ENCODE measurements at regions not wholly inside any gene's neighbourhood (a gene's known extent, or its start where the extent isn't known, plus 50 kb on each side); places are given as distances from the start of the nearest gene placed in this dataset.

GRCh38 chr2:222761888-222762287 lies 90.4 kb downstream of the MOGAT1 start:
- H4K91ac ChIP-seq (ENCODE audit: insufficient read length, low read depth, low read length), result no peak overlapping the region
- H3T11ph ChIP-seq (ENCODE audit: low read length), result no peak overlapping the region
- H2BK120ac ChIP-seq (ENCODE audit: low read depth, low read length, poor library complexity, severe bottlenecking), result no peak overlapping the region
- H3K4ac ChIP-seq (ENCODE audit: low read depth, low read length), result no peak overlapping the region
- no peaks in the 10 kb centered on the region for H4K20me1 ChIP-seq (ENCODE audit: control insufficient read depth, insufficient read depth, insufficient read length)
- no peak overlapping the region for H3K23ac ChIP-seq (ENCODE audit: insufficient read length, low read depth, low read length)
- no peak overlapping the region for H3K9ac ChIP-seq (ENCODE audit: extremely low read depth, insufficient read length, low read length)
- Mint-ChIP-seq H3K4me1 (peaks cover 9 to 12% of the 10 kb centered on the region in 2 experiments; a peak in 2 of 4 replicates), H3K36me3 (ENCODE audit: insufficient read depth in 1 of 3, low read depth in 3 of 3) (0 out of 7 replicates have a peak, but pooled peaks cover 0 to 1% (median 0%) of the 10 kb centered on the region in 3 experiments), H3K27ac (no peak overlapping the region), H3K9me3 (no peaks in the 10 kb centered on the region; a peak in 1 of 5 replicates), H3K27me3 (ENCODE audit: low read depth) (no peaks in the 10 kb centered on the region), H3K4me3 (no peak overlapping the region)
- H3K23me2 ChIP-seq (ENCODE audit: insufficient read length, low read depth, low read length, poor library complexity, severe bottlenecking), result no peaks in the 10 kb centered on the region
- WGBS (ENCODE audit: extremely low coverage, insufficient read length, low lambda C conversion rate), result no CpG with 5 or more reads among the region's 3 CpGs
- no peaks in the 10 kb centered on the region for H3K79me2 ChIP-seq (ENCODE audit: insufficient read depth, low read length)
- H3K14ac ChIP-seq (ENCODE audit: insufficient read depth, low read length), result no peak overlapping the region
- H2AK5ac ChIP-seq (ENCODE audit: insufficient read length, low read length), result no peak overlapping the region
- H4K5ac ChIP-seq (ENCODE audit: insufficient read length, low read depth, low read length), result no peak overlapping the region
- no peak for DNase-seq
- no peak overlapping the region for H3K27ac ChIP-seq (ENCODE audit: insufficient read length, low read depth, low read length)
- H3K56ac ChIP-seq (ENCODE audit: insufficient read length, low read depth, low read length), result no peak overlapping the region
- TF ChIP-seq CTCF (conservative IDR thresholded peaks at IDR 0.05), result no peak
- no peaks in the 10 kb centered on the region for H3K9me3 ChIP-seq (ENCODE audit: control insufficient read depth, low read depth, low read length)
- no peak overlapping the region for H2BK15ac ChIP-seq (ENCODE audit: low read depth, low read length)
- no peak overlapping the region for H2BK5ac ChIP-seq (ENCODE audit: insufficient read length, low read length)
- no peaks in the 10 kb centered on the region for H3K27me3 ChIP-seq (ENCODE audit: insufficient read depth, low read length)
- no peak overlapping the region for H2BK12ac ChIP-seq (ENCODE audit: insufficient read length, low read depth, low read length)
- H2BK20ac ChIP-seq (ENCODE audit: low read depth, low read length, poor library complexity, severe bottlenecking), result no peak overlapping the region
- no peak overlapping the region for H4K8ac ChIP-seq (replicated peaks; ENCODE audit: insufficient read length, low read depth, low read length)
- no peak overlapping the region for H3K4me2 ChIP-seq (ENCODE audit: insufficient read depth, insufficient read length, low read length)
- no peaks in the 10 kb centered on the region for H3K79me1 ChIP-seq (ENCODE audit: insufficient read depth, low read depth, low read length, poor library complexity, severe bottlenecking)
- no peak overlapping the region for H2AFZ ChIP-seq (ENCODE audit: low read length)
- H3K18ac ChIP-seq (ENCODE audit: insufficient read length, low read depth, low read length), result no peak overlapping the region
- H3K4me1 ChIP-seq (ENCODE audit: insufficient read depth, low read length), result no peaks in the 10 kb centered on the region

All from H9 (cell line).